ENCODE measurements at regions not wholly inside any gene's neighbourhood (a gene's known extent, or its start where the extent isn't known, plus 50 kb on each side); places are given as distances from the start of the nearest gene placed in this dataset.

DNA sequence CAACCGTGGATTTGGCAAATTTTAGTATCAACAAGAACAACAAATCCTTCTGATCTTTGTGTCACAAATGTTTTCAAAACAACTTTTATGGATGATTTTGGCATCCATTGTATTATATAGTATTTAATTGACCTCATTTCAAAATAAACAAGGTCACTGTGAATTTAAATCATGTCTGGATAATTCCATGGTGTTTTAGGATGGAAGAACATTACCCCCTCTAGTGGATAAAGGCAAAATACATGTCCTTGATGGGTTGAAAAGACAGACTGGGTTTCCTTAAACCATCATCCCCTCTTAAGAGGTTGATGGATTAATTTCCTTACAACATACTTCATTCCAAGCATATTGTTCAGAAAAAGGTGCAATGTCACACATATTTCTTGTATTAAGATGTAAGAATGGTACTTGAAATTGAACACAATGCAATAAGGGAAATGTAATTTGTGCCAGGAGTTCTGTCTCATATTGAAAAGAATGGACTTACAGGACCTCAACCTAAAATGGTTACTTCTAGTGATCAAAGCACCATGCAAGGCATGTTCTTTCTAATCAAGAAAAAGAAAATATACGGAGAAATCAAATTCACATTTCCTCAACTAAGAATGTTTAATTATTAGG, 352.0 kb downstream of the BCAT1 start:
- Histone ChIP-seq H3K27me3 (no peaks in the 10 kb centered on the region), H3K36me3 (no peaks in the 10 kb centered on the region), H3K4me1 (no peaks in the 10 kb centered on the region), H3K9me3 (no peaks in the 10 kb centered on the region), H3K27ac (no peak overlapping the region), H3K4me3 (no peak overlapping the region)
- TF ChIP-seq, protein P1, sequence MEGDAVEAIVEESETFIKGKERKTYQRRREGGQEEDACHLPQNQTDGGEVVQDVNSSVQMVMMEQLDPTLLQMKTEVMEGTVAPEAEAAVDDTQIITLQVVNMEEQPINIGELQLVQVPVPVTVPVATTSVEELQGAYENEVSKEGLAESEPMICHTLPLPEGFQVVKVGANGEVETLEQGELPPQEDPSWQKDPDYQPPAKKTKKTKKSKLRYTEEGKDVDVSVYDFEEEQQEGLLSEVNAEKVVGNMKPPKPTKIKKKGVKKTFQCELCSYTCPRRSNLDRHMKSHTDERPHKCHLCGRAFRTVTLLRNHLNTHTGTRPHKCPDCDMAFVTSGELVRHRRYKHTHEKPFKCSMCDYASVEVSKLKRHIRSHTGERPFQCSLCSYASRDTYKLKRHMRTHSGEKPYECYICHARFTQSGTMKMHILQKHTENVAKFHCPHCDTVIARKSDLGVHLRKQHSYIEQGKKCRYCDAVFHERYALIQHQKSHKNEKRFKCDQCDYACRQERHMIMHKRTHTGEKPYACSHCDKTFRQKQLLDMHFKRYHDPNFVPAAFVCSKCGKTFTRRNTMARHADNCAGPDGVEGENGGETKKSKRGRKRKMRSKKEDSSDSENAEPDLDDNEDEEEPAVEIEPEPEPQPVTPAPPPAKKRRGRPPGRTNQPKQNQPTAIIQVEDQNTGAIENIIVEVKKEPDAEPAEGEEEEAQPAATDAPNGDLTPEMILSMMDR (IDR thresholded peaks at IDR 0.05) = peak in 5 of 7 experiments; percentile 37 to 66 (median 50)
- no peak for TF ChIP-seq EP300 (IDR thresholded peaks at IDR 0.05)
- DNase-seq = peak in 1 of 2 donors; percentile 53
- intact Hi-C loops (cut with DNase I; ENCODE audit: low total_unique reads) = no loop called here
- 47 to 66% (median 59%) methylated on average over 2 of the region's 2 CpGs for WGBS, 5 donors

DNA sequence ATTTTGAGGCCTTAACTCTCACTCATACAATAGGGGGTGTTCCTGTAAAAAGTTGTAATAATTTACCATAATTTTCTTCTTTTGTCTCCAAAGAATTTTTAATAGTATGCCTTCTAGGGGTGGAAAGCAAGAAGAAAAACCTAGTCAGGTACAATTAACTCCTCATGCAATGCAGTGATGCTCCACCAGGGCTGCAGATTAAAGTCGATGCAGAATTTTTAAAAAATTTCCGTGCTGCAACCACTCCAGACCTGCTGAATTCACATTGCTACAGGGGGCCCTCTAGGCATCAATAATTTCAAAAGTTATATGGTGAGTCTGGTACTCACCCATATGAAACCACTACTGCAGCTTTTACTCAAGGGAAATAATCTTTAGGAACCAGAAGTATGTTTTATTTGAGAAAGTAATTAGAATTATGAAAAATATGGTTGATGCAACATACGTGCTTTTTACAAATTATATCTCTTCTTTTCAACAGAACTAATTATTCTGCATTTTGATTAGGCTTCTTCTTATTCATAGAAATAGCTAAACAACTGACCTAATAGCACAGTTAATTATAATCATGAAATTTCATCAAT, 353.2 kb downstream of the BCAT1 start:
- no peaks in the 10 kb centered on the region for H3K36me3 ChIP-seq
- 50 to 72% (median 63%) methylated on average over 3 of the region's 3 CpGs for WGBS, 5 donors
- H3K27me3 ChIP-seq = no peaks in the 10 kb centered on the region
- intact Hi-C loops (cut with DNase I; ENCODE audit: low total_unique reads) = no loop called here
- H3K9me3 ChIP-seq = no peaks in the 10 kb centered on the region
- TF ChIP-seq, protein P1 (IDR thresholded peaks at IDR 0.05) = peak in 3 of 7 experiments; percentile 10 to 35 (median 12)
- TF ChIP-seq POLR2A (IDR thresholded peaks at IDR 0.05) (no peak), POLR2AphosphoS5 (IDR thresholded peaks at IDR 0.05) (no peak)
- no peak overlapping the region for H3K4me3 ChIP-seq
- H3K27ac ChIP-seq = no peak overlapping the region
- no peak for DNase-seq
- H3K4me1 ChIP-seq = no peaks in the 10 kb centered on the region

DNA sequence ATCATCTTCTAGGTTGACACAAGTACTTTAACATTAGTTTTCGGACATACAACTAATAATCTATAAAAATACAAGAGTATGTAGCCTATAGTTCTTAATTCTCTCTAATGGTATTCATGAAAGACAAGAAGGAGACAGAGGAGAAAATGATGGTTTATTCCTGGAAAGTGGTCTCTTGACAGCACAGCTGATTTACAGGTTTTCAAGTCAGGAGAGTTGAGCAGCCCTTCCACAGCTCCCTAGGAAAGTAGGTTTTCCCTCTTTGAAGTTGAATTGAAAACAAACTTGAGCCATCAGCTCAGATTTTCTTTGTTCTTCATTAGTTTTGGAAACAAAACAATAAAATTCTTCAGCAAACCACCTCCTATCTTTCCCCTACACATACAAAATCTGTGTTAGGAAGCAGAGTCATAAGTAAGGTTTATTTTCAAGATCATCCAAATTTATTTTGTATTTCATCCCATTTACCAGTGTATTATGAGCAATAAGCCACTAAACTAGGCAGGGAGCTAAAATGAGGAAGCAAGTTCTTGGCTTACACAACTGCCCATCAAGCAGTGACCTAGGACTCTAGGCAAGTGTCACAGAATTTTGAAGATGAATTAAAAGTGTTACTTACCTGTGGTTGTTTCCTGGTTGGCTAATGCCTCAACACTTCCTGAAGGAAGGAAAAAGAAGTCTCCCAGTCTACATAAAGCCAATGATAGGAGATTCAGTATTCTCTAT, 357.0 kb downstream of the BCAT1 start:
- Histone ChIP-seq H3K27ac (no peak overlapping the region), H3K27me3 (no peaks in the 10 kb centered on the region), H3K36me3 (no peaks in the 10 kb centered on the region), H3K4me1 (no peaks in the 10 kb centered on the region), H3K9me3 (no peaks in the 10 kb centered on the region), H3K4me3 (no peak overlapping the region)
- DNase-seq = no peak
- intact Hi-C loops (cut with DNase I; ENCODE audit: low total_unique reads) = no loop called here
- WGBS, 5 donors = 79 to 94% (median 92%) methylated on average over 1 of the region's 1 CpG
- TF ChIP-seq, protein P1 (IDR thresholded peaks at IDR 0.05) = no peak
- TF ChIP-seq POLR2A (IDR thresholded peaks at IDR 0.05) (no peak), POLR2AphosphoS5 (IDR thresholded peaks at IDR 0.05) (no peak), EP300 (IDR thresholded peaks at IDR 0.05) (no peak)

DNA sequence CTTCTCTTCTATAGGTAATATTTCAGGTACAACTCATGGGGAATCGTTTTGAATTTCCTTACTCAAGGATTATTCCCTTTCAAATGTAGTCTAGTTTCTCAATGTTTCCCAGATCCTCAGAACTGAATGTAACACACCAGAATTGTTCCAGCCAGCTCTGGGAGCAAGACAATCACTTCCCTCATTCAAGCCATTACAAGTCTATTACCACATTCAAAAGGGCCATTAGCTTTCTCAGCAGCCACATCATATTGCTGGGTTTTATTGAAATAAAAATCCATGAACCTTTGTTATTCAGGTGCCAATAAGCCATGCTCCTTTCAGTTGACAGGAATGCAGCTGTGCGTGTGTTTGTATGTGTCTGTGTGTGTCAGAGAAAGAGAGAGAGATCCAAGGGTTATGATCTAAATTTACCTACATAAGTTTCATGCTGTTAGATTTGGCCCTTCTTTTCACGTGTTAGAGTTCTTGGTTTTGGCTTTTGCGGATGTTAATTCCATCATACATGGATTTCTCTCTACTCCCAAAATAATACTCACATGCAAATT, 357.7 kb downstream of the BCAT1 start:
- Histone ChIP-seq H3K27me3 (no peaks in the 10 kb centered on the region), H3K9me3 (no peaks in the 10 kb centered on the region), H3K27ac (no peak overlapping the region), H3K36me3 (no peaks in the 10 kb centered on the region), H3K4me3 (no peak overlapping the region), H3K4me1 (no peaks in the 10 kb centered on the region)
- intact Hi-C loops (cut with DNase I; ENCODE audit: low total_unique reads) = no loop called here
- 73 to 84% (median 79%) methylated on average over 4 of the region's 4 CpGs for WGBS, 5 donors
- TF ChIP-seq, protein P1 (IDR thresholded peaks at IDR 0.05) = no peak
- no peak for TF ChIP-seq POLR2AphosphoS5 (IDR thresholded peaks at IDR 0.05)
- TF ChIP-seq EP300 (IDR thresholded peaks at IDR 0.05) = no peak
- no peak for TF ChIP-seq POLR2A (IDR thresholded peaks at IDR 0.05)
- no peak for DNase-seq

Data from stomach (tissue), 8 donors.